SK-N-SH (cell line): ENCODE measurements at regions not wholly inside any gene's neighbourhood (a gene's known extent, or its start where the extent isn't known, plus 50 kb on each side); places are given as distances from the start of the nearest gene placed in this dataset.

Source experiments
- CTCF ChIA-PET: fragments of 300-600, 350-600 bp; formaldehyde crosslinking; extraction: SDS; loops from one replicate; lab custom pipeline; 2021; lab: Yijun Ruan, JAX
- POLR2A ChIA-PET: fragments of 350-600 bp; sonication (Branson Sonifier 250); formaldehyde crosslinking; extraction: SDS; loops from one replicate; lab custom pipeline; 2020; ENCODE audit warnings: antibody characterized with exemption, inconsistent platforms; lab: Yijun Ruan, JAX
- DNase-seq: peaks from one replicate; pipeline ENCODE4 v3.0.0; 2012
- H2AFZ ChIP-seq: fragments of 200-600 bp; sonication (generic); 2 replicates; pipeline ENCODE4 v1.8.1; 2016; ENCODE audit warnings: antibody characterized with exemption, mild to moderate bottlenecking, low read depth
- H3F3A ChIP-seq: fragments of 200-600 bp; sonication (generic); replicated peaks from 2 replicates; pipeline ENCODE3; 2016; ENCODE audit warnings: antibody characterized with exemption, mild to moderate bottlenecking; ENCODE audit not compliant: insufficient read depth
- H3K27ac ChIP-seq, 2 experiments: fragments of 200-500 bp in 1 of 2; fragments of 200-600 bp in 1 of 2; sonication (Bioruptor generic) in 1 of 2; sonication (generic), shearing (Covaris generic) in 1 of 2; 2 replicates each; pipeline versions ENCODE4 v1.5.1 to v1.6.1; 2014 to 2016; ENCODE audit warnings: low read depth in 2 of 2, inconsistent platforms in 1 of 2, low read length in 1 of 2, mild to moderate bottlenecking in 1 of 2, mixed read lengths in 1 of 2
- H3K27me3 ChIP-seq: fragments of 200-600 bp; sonication (generic), shearing (Covaris generic); 2 replicates; pipeline ENCODE4 v1.6.1; 2016; ENCODE audit warnings: mixed run types; ENCODE audit not compliant: insufficient read depth
- H3K36me3 ChIP-seq, 2 experiments: fragments of 200-500 bp in 1 of 2; fragments of 200-600 bp in 1 of 2; sonication (Bioruptor generic) in 1 of 2; sonication (generic) in 1 of 2; replicated peaks in 1 of 2; 2 replicates each; pipeline versions ENCODE3 to v1.5.1; 2014 to 2016; ENCODE audit warnings: low read length in 1 of 2, mild to moderate bottlenecking in 1 of 2; ENCODE audit not compliant: insufficient read depth in 2 of 2, control insufficient read depth in 1 of 2
- H3K4me1 ChIP-seq, 2 experiments: fragments of 200-500 bp in 1 of 2; fragments of 200-600 bp in 1 of 2; sonication (Bioruptor generic) in 1 of 2; sonication (generic), shearing (Covaris generic) in 1 of 2; 2 replicates each; pipeline versions ENCODE4 v1.5.1 to v1.6.1; 2014 to 2016; ENCODE audit warnings: low read depth in 1 of 2, low read length in 1 of 2, mixed run types in 1 of 2; ENCODE audit not compliant: insufficient read depth in 2 of 2, control insufficient read depth in 1 of 2
- H3K4me2 ChIP-seq: fragments of 200-600 bp; sonication (generic), shearing (Covaris generic); 2 replicates; pipeline ENCODE4 v1.6.1; 2017; ENCODE audit warnings: mixed run types
- H3K4me3 ChIP-seq, 2 experiments: fragments of 200-500 bp in 1 of 2; fragments of 200-600 bp in 1 of 2; sonication (Bioruptor generic) in 1 of 2; sonication (generic), shearing (Covaris generic) in 1 of 2; 2 replicates each; pipeline versions ENCODE4 v1.5.1 to v1.8.1; 2014 to 2016; ENCODE audit warnings: low read depth in 2 of 2, inconsistent platforms in 1 of 2, low read length in 1 of 2, mild to moderate bottlenecking in 1 of 2, mixed read lengths in 1 of 2, moderate library complexity in 1 of 2
- H3K79me2 ChIP-seq: fragments of 200-600 bp; sonication (generic); 2 replicates; pipeline ENCODE4 v1.8.1; 2017; ENCODE audit warnings: mild to moderate bottlenecking; ENCODE audit not compliant: insufficient read depth
- H3K9ac ChIP-seq: fragments of 200-600 bp; sonication (generic); 2 replicates; pipeline ENCODE4 v1.6.1; 2017; ENCODE audit warnings: mixed run types
- H3K9me2 ChIP-seq: fragments of 200-600 bp; sonication (generic); 2 replicates; pipeline ENCODE4 v1.6.1; 2017; ENCODE audit warnings: mixed run types
- H3K9me3 ChIP-seq: fragments of 200-600 bp; sonication (generic); 2 replicates; pipeline ENCODE4 v1.6.1; 2017; ENCODE audit warnings: mixed run types, mild to moderate bottlenecking, moderate library complexity
- H4K20me1 ChIP-seq: fragments of 200-600 bp; sonication (generic); 2 replicates; pipeline ENCODE4 v1.6.1; 2017; ENCODE audit warnings: mild to moderate bottlenecking, mixed run types; ENCODE audit not compliant: insufficient read depth
- CHD2 ChIP-seq: fragments of 150-350 bp; IDR thresholded peaks from 2 replicates; pipeline ENCODE4 v1.6.1; 2018; ENCODE audit warnings: low read length; ENCODE audit not compliant: partially characterized antibody
- ELF1 ChIP-seq: IDR thresholded peaks from 2 replicates; pipeline ENCODE4 v1.4.0; 2012
- FOXM1 ChIP-seq: IDR thresholded peaks from 2 replicates; pipeline ENCODE4 v1.4.0; 2012; ENCODE audit warnings: low read depth, mild to moderate bottlenecking
- GABPA ChIP-seq: IDR thresholded peaks from 2 replicates; pipeline ENCODE4 v1.4.0; 2012; ENCODE audit warnings: low read depth, mild to moderate bottlenecking
- MXI1 ChIP-seq: IDR thresholded peaks from 2 replicates; pipeline ENCODE4 v1.6.1; 2012; ENCODE audit warnings: mild to moderate bottlenecking, low read depth, low read length, improper control_type of control experiment
- POLR2AphosphoS5 ChIP-seq: IDR thresholded peaks from 2 replicates; pipeline ENCODE4 v1.6.1; 2012; ENCODE audit warnings: low read depth, low read length
- RAD21 ChIP-seq: IDR thresholded peaks from 2 replicates; pipeline ENCODE4 v1.6.1; 2012; ENCODE audit warnings: mild to moderate bottlenecking, low read length
- RCOR1 ChIP-seq: fragments of 150-350 bp; IDR thresholded peaks from 2 replicates; pipeline ENCODE4 v1.6.1; 2017; ENCODE audit warnings: antibody characterized with exemption, low read length
- RFX5 ChIP-seq: IDR thresholded peaks from 2 replicates; pipeline ENCODE4 v1.6.1; 2012; ENCODE audit warnings: mild to moderate bottlenecking, improper control_type of control experiment, low read length
- SMC3 ChIP-seq: IDR thresholded peaks from 2 replicates; pipeline ENCODE4 v1.6.1; 2012; ENCODE audit warnings: low read depth, low read length, improper control_type of control experiment
- TCF12 ChIP-seq: IDR thresholded peaks from 2 replicates; pipeline ENCODE4 v1.4.0; 2012
- TEAD4 ChIP-seq: IDR thresholded peaks from 2 replicates; pipeline ENCODE4 v1.4.0; 2012; ENCODE audit warnings: mild to moderate bottlenecking, borderline replicate concordance; ENCODE audit not compliant: insufficient read depth
- WGBS: methylation state at CpG from one replicate; pipeline ENCODE4 v1.1.6; 2017; ENCODE audit warnings: low lambda C conversion rate; 5-methylcytosine and 5-hydroxymethylcytosine counted together
- TF ChIP-seq, protein P1 (sequence below): IDR thresholded peaks from 2 replicates; pipeline ENCODE4 v1.6.1; 2012; ENCODE audit warnings: mild to moderate bottlenecking, low read depth, low read length, moderate library complexity
- TF ChIP-seq, protein P2 (sequence below): IDR thresholded peaks from 2 replicates; pipeline ENCODE4; 2012
- TF ChIP-seq, protein P3 (sequence below): IDR thresholded peaks from 2 replicates; pipeline ENCODE4 v1.4.0; 2012; ENCODE audit warnings: low read depth
- TF ChIP-seq, protein P4 (sequence below): fragments of 150-350 bp; IDR thresholded peaks from 2 replicates; pipeline ENCODE4 v1.6.1; 2017; ENCODE audit warnings: antibody characterized with exemption, low read length, low read depth, borderline replicate concordance
- TF ChIP-seq, protein P5 (sequence below): IDR thresholded peaks from 2 replicates; pipeline ENCODE4 v1.4.0; 2012; ENCODE audit warnings: low read depth, borderline replicate concordance

DNA sequence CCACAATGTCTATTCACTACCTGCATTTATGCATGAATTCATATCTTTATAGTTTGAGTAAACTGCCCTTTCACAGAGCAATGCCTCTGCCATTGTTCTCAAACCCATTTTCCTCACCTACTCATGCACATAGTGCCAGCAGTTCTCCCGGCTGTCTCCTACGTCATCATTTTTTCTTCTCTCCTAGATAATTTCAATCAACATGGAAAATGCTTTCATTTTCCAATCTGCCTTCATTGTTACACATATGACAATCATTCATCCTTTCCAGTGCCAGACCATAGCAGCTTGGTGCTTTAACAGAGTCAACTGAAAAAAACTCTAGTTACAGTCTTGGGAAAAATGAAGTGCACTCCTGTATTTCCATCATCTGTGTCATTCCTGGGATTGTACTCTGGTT is 514.8 kb upstream of the CTNND2 start:
- TF ChIP-seq, protein P1, sequence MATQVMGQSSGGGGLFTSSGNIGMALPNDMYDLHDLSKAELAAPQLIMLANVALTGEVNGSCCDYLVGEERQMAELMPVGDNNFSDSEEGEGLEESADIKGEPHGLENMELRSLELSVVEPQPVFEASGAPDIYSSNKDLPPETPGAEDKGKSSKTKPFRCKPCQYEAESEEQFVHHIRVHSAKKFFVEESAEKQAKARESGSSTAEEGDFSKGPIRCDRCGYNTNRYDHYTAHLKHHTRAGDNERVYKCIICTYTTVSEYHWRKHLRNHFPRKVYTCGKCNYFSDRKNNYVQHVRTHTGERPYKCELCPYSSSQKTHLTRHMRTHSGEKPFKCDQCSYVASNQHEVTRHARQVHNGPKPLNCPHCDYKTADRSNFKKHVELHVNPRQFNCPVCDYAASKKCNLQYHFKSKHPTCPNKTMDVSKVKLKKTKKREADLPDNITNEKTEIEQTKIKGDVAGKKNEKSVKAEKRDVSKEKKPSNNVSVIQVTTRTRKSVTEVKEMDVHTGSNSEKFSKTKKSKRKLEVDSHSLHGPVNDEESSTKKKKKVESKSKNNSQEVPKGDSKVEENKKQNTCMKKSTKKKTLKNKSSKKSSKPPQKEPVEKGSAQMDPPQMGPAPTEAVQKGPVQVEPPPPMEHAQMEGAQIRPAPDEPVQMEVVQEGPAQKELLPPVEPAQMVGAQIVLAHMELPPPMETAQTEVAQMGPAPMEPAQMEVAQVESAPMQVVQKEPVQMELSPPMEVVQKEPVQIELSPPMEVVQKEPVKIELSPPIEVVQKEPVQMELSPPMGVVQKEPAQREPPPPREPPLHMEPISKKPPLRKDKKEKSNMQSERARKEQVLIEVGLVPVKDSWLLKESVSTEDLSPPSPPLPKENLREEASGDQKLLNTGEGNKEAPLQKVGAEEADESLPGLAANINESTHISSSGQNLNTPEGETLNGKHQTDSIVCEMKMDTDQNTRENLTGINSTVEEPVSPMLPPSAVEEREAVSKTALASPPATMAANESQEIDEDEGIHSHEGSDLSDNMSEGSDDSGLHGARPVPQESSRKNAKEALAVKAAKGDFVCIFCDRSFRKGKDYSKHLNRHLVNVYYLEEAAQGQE: no peak
- TF ChIP-seq, protein P2, sequence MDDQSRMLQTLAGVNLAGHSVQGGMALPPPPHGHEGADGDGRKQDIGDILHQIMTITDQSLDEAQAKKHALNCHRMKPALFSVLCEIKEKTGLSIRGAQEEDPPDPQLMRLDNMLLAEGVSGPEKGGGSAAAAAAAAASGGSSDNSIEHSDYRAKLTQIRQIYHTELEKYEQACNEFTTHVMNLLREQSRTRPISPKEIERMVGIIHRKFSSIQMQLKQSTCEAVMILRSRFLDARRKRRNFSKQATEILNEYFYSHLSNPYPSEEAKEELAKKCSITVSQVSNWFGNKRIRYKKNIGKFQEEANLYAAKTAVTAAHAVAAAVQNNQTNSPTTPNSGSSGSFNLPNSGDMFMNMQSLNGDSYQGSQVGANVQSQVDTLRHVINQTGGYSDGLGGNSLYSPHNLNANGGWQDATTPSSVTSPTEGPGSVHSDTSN: no peak
- TF ChIP-seq ELF1 (no peak), TCF12 (no peak), TEAD4 (no peak), MXI1 (no peak)
- TF ChIP-seq, protein P3, sequence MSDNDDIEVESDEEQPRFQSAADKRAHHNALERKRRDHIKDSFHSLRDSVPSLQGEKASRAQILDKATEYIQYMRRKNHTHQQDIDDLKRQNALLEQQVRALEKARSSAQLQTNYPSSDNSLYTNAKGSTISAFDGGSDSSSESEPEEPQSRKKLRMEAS: no peak
- H3K9me3 ChIP-seq: no peaks in the 10 kb centered on the region
- WGBS: 3% methylated on average over 2 of the region's 2 CpGs

DNA sequence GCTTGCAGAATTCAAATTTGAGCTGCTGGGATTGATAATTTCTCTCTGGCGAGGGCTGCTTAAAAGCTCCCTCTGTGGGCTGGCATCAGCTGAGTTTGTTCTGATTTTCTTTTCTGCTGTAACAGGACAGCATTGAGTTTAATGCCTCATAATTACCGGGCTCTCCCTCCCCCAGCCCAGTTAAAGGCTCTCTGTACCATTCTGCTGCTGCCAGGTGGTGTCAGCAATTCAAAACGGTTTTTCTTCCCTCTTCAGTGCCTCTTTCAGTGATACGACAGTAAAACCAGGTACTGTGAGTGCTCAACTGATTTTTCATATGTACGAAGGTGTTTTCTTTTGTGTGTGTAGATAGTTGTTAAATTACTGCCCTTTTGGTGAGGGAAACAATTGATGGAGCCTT is 509.3 kb upstream of the CTNND2 start:
- Histone ChIP-seq H3K4me2 (no peak overlapping the region), H2AFZ (no peak overlapping the region), H3K27me3 (no peaks in the 10 kb centered on the region), H3K79me2 (no peaks in the 10 kb centered on the region), H3K27ac (no peak overlapping the region), H3K36me3 (no peaks in the 10 kb centered on the region), H3K4me1 (no peaks in the 10 kb centered on the region), H3K9me2 (no peaks in the 10 kb centered on the region), H3F3A (no peaks in the 10 kb centered on the region), H3K9me3 (no peaks in the 10 kb centered on the region), H3K9ac (no peak overlapping the region), H3K4me3 (no peak overlapping the region), H4K20me1 (no peaks in the 10 kb centered on the region)
- ChIA-PET CTCF (no interaction called here), POLR2A (no interaction called here)
- DNase-seq: no peak
- WGBS: 0% methylated on average over 5 of the region's 5 CpGs
- TF ChIP-seq MXI1 (no peak), CHD2 (no peak), TEAD4 (no peak), RFX5 (no peak), ELF1 (no peak), RAD21 (no peak), FOXM1 (no peak), POLR2AphosphoS5 (no peak), RCOR1 (no peak), GABPA (no peak), SMC3 (no peak)
- TF ChIP-seq, protein P4, sequence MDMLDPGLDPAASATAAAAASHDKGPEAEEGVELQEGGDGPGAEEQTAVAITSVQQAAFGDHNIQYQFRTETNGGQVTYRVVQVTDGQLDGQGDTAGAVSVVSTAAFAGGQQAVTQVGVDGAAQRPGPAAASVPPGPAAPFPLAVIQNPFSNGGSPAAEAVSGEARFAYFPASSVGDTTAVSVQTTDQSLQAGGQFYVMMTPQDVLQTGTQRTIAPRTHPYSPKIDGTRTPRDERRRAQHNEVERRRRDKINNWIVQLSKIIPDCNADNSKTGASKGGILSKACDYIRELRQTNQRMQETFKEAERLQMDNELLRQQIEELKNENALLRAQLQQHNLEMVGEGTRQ: no peak
- TF ChIP-seq, protein P1: no peak
- TF ChIP-seq, protein P5, sequence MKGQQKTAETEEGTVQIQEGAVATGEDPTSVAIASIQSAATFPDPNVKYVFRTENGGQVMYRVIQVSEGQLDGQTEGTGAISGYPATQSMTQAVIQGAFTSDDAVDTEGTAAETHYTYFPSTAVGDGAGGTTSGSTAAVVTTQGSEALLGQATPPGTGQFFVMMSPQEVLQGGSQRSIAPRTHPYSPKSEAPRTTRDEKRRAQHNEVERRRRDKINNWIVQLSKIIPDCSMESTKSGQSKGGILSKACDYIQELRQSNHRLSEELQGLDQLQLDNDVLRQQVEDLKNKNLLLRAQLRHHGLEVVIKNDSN: no peak

More for the DNA sequence above, 514.8 kb upstream of the CTNND2 start:
- ChIA-PET POLR2A (no interaction called here), CTCF (no interaction called here)
- no peak overlapping the region for H3K4me2 ChIP-seq
- no peaks in the 10 kb centered on the region for H3K36me3 ChIP-seq
- no peaks in the 10 kb centered on the region for H4K20me1 ChIP-seq
- H3K79me2 ChIP-seq: no peaks in the 10 kb centered on the region
- no peaks in the 10 kb centered on the region for H3K4me1 ChIP-seq
- H3F3A ChIP-seq: no peaks in the 10 kb centered on the region
- H3K27me3 ChIP-seq: no peaks in the 10 kb centered on the region
- DNase-seq: no peak
- no peak overlapping the region for H3K27ac ChIP-seq
- H3K9ac ChIP-seq: no peak overlapping the region
- H2AFZ ChIP-seq: no peak overlapping the region
- no peak overlapping the region for H3K4me3 ChIP-seq
- H3K9me2 ChIP-seq: no peaks in the 10 kb centered on the region
